Endothelial cell of umbilical vein (primary cell): ENCODE measurements at regions not wholly inside any gene's neighbourhood (a gene's known extent, or its start where the extent isn't known, plus 50 kb on each side); places are given as distances from the start of the nearest gene placed in this dataset.

Experiments used
- BruUV-seq: library from RNA; stranded (reverse); fragments of 400-500 nt; replicated peaks from 2 replicates; lab custom pipeline; 2021; lab: Mats Ljungman, UMichigan
- CTCF ChIA-PET: fragments of 300-600, 350-600 bp; sonication (Branson Sonifier 250); formaldehyde crosslinking; loops from one replicate; lab custom pipeline; 2021; ENCODE audit warnings: antibody characterized with exemption, inconsistent platforms; lab: Charles Lee
- POLR2A ChIA-PET: fragments of 300-600, 350-600 bp; sonication (Branson Sonifier 250); formaldehyde crosslinking; loops from one replicate; lab custom pipeline; 2021; ENCODE audit warnings: antibody characterized with exemption, inconsistent platforms; lab: Charles Lee
- DNase-seq: peaks from one replicate; pipeline ENCODE4 v3.0.0-alpha.2; 2011; ENCODE audit warnings: low read depth, low spot score
- FAIRE-seq: peaks from 2 replicates; lab custom pipeline; 2011; peaks lifted over from hg19 to GRCh38; lab: Jason Lieb, UNC
- H2AFZ ChIP-seq: 2 replicates; pipeline ENCODE4 v1.6.0; 2012; ENCODE audit warnings: low read depth, low read length, control low read depth, inconsistent platforms
- H3K27ac ChIP-seq: 2 replicates; pipeline ENCODE4 v1.5.1; 2011; ENCODE audit warnings: low read depth, mild to moderate bottlenecking, control low read depth, low read length, moderate library complexity; ENCODE audit not compliant: insufficient read depth
- H3K27me3 ChIP-seq, 2 experiments: 2 replicates each; pipeline versions ENCODE4 v1.6.0 to v1.6.1; 2011; ENCODE audit warnings: low read length in 2 of 2, mixed read lengths in 1 of 2; ENCODE audit not compliant: control insufficient read depth in 2 of 2, insufficient read depth in 2 of 2
- H3K36me3 ChIP-seq, 2 experiments: 2 replicates in 1 of 2; 3 replicates in 1 of 2; pipeline ENCODE4 v1.5.1; 2011; ENCODE audit warnings: low read length in 2 of 2, mild to moderate bottlenecking in 1 of 2, moderate library complexity in 1 of 2; ENCODE audit not compliant: control insufficient read depth in 2 of 2, insufficient read depth in 2 of 2; ENCODE audit errors: extremely low read depth in 1 of 2
- H3K4me1 ChIP-seq: 3 replicates; pipeline ENCODE4 v1.5.1; 2011; ENCODE audit warnings: mild to moderate bottlenecking, low read length; ENCODE audit not compliant: control insufficient read depth, insufficient read depth; ENCODE audit errors: extremely low read depth
- H3K4me2 ChIP-seq: 2 replicates; pipeline ENCODE4 v1.6.1; 2011; ENCODE audit warnings: low read length, control low read depth, mixed read lengths; ENCODE audit not compliant: insufficient read depth
- H3K4me3 ChIP-seq, 3 experiments: fragments of 200-600 bp in 1 of 3; sonication (generic), shearing (Covaris generic) in 1 of 3; replicated peaks in 1 of 3; 2 replicates each; pipeline ENCODE4 v1.5.1; 2011 to 2016; ENCODE audit warnings: control low read depth in 3 of 3, low read length in 3 of 3, mild to moderate bottlenecking in 2 of 3, inconsistent platforms in 1 of 3, low read depth in 1 of 3, moderate library complexity in 1 of 3; ENCODE audit not compliant: insufficient read depth in 1 of 3
- H3K79me2 ChIP-seq: 2 replicates; pipeline ENCODE4 v1.6.0; 2012; ENCODE audit warnings: low read length, inconsistent platforms; ENCODE audit not compliant: control insufficient read depth, insufficient read depth
- H3K9ac ChIP-seq: replicated peaks from 2 replicates; pipeline ENCODE3; 2011; ENCODE audit warnings: low read length, control low read depth; ENCODE audit not compliant: insufficient read depth; ENCODE audit errors: extremely low read depth
- H3K9me1 ChIP-seq: replicated peaks from 3 replicates; pipeline ENCODE4 v1.6.0; 2011; ENCODE audit warnings: mild to moderate bottlenecking, low read length; ENCODE audit not compliant: control insufficient read depth, insufficient read depth; ENCODE audit errors: extremely low read depth
- H3K9me3 ChIP-seq: replicated peaks from 2 replicates; pipeline ENCODE4 v1.5.1; 2012; ENCODE audit warnings: low read length, inconsistent platforms; ENCODE audit not compliant: control insufficient read depth, insufficient read depth
- H4K20me1 ChIP-seq: replicated peaks from 2 replicates; pipeline ENCODE3; 2011; ENCODE audit warnings: mild to moderate bottlenecking, low read length; ENCODE audit not compliant: control insufficient read depth, insufficient read depth; ENCODE audit errors: extremely low read depth
- EZH2 ChIP-seq: IDR thresholded peaks from 2 replicates; pipeline ENCODE4 v1.6.1; 2012; ENCODE audit warnings: borderline replicate concordance, low read depth, mild to moderate bottlenecking, moderate library complexity, low read length, inconsistent platforms; ENCODE audit not compliant: severe bottlenecking
- FOS ChIP-seq: IDR thresholded peaks from 2 replicates; pipeline ENCODE4 v1.6.1; 2011; ENCODE audit warnings: mild to moderate bottlenecking, low read length, moderate library complexity, borderline replicate concordance; ENCODE audit not compliant: insufficient read depth
- GATA2 ChIP-seq: IDR thresholded peaks from 2 replicates; pipeline ENCODE4 v1.7.0; 2011; ENCODE audit warnings: low read depth, mild to moderate bottlenecking, moderate library complexity, mixed read lengths, low read length; ENCODE audit not compliant: insufficient read length, insufficient read depth
- JUN ChIP-seq: IDR thresholded peaks from 2 replicates; pipeline ENCODE4 v1.6.1; 2011; ENCODE audit warnings: borderline replicate concordance, low read depth; ENCODE audit not compliant: insufficient read length, insufficient read depth
- MAX ChIP-seq: IDR thresholded peaks from 2 replicates; pipeline ENCODE4 v1.6.1; 2011; ENCODE audit not compliant: insufficient read depth, insufficient read length
- MYC ChIP-seq: IDR thresholded peaks from one replicate; pipeline ENCODE4 v1.6.1; 2011; ENCODE audit warnings: mild to moderate bottlenecking, low read depth, low read length
- POLR2A ChIP-seq: IDR thresholded peaks from 2 replicates; pipeline ENCODE4 v1.6.1; 2012; ENCODE audit warnings: low read depth, mild to moderate bottlenecking, control low read depth, low read length
- POLR2AphosphoS5 ChIP-seq: IDR thresholded peaks from 2 replicates; pipeline ENCODE4 v1.6.1; 2012; ENCODE audit warnings: low read depth, mild to moderate bottlenecking, control low read depth, low read length, moderate library complexity; ENCODE audit not compliant: insufficient read depth
- dilution Hi-C: fragments of 300-500 bp; cut with MboI; formaldehyde crosslinking; loops from one replicate; pipeline ENCODE4 v1.15.0; 2019; ENCODE audit warnings: low sequenced_read_pairs; ENCODE audit not compliant: extremely low pct_ligation_motif_present
- intact Hi-C: fragments of 100-400 bp; cut with micrococcal nuclease; formaldehyde crosslinking; loops from one replicate; pipeline ENCODE4 v1.10.0; 2022
- TF ChIP-seq, protein P1 (sequence below), 2 donors: IDR thresholded peaks; 1 replicate in 1 of 2; 2 replicates in 1 of 2; pipeline ENCODE4 v1.5.1; 2011; ENCODE audit warnings: low read length in 2 of 2, mild to moderate bottlenecking in 2 of 2, moderate library complexity in 2 of 2, control low read depth in 1 of 2, inconsistent platforms in 1 of 2, low read depth in 1 of 2; ENCODE audit not compliant: insufficient read depth in 1 of 2; ENCODE audit errors: extremely low read depth in 1 of 2

DNA sequence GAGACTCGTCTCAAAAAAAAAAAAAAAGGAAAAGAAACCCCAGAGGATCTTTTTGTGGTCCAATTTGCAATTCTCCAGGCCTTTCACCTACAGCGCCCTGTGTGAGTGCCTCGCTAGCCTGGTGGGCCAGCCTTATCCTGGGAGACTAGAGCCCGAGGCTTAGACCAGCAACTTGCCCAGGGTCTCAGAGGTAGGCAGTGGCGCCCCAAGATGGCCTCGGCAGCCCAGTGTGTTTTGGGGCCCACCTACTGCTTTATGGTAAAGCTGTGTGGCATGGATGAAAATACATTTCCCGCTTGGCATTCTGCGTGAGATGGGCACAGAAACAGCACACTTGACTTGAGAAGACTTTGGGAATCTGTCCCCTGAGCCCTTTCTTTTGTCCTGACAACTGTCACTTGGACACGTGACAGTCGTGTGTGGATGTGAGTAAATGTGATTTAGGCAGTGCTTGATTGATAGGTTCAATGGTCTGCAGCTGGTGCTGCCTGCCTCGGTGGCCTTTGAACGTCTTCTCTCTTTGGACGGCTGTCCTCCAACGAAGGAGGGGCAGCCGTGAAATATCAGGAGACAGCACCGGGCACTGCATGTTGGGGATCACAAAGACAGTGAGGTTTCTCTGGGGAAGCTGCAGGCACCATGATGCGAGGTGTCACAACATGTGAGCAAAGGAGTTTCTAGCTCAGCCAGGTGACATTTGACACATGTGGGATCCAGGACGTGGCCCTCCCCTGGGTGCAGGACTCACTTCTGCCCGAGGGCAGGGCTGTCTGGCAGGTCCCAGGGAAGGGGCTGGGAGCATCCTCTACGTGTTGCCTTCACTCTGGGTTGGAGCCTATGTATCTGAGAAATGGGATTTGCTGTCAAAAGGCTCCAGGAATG is 209.5 kb upstream of the TWIST2 start:
- Histone ChIP-seq H3K9me1 (no peaks in the 10 kb centered on the region), H3K79me2 (no peaks in the 10 kb centered on the region), H3K9ac (no peak overlapping the region), H2AFZ (no peak overlapping the region), H3K9me3 (no peaks in the 10 kb centered on the region), H3K27ac (no peak overlapping the region), H4K20me1 (no peaks in the 10 kb centered on the region), H3K4me2 (no peak overlapping the region), H3K36me3 (no peaks in the 10 kb centered on the region), H3K4me3 (no peak overlapping the region), H3K27me3 (no peaks in the 10 kb centered on the region), H3K4me1 (no peaks in the 10 kb centered on the region)
- dilution Hi-C loops (no loop called here), intact Hi-C loops (no loop called here)
- DNase-seq (no peak), FAIRE-seq (no peak)
- BruUV-seq = no TSS peak
- TF ChIP-seq POLR2AphosphoS5 (no peak), FOS (no peak), EZH2 (no peak), MYC (no peak), MAX (no peak), POLR2A (no peak), JUN (no peak), GATA2 (no peak)
- TF ChIP-seq, protein P1, sequence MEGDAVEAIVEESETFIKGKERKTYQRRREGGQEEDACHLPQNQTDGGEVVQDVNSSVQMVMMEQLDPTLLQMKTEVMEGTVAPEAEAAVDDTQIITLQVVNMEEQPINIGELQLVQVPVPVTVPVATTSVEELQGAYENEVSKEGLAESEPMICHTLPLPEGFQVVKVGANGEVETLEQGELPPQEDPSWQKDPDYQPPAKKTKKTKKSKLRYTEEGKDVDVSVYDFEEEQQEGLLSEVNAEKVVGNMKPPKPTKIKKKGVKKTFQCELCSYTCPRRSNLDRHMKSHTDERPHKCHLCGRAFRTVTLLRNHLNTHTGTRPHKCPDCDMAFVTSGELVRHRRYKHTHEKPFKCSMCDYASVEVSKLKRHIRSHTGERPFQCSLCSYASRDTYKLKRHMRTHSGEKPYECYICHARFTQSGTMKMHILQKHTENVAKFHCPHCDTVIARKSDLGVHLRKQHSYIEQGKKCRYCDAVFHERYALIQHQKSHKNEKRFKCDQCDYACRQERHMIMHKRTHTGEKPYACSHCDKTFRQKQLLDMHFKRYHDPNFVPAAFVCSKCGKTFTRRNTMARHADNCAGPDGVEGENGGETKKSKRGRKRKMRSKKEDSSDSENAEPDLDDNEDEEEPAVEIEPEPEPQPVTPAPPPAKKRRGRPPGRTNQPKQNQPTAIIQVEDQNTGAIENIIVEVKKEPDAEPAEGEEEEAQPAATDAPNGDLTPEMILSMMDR (IDR thresholded peaks at IDR 0.05; ENCODE audit: extremely low read depth in 1 of 2, insufficient read depth in 1 of 2, low read depth in 1 of 2, low read length in 2 of 2) = no peak
- CTCF ChIA-PET = no interaction called here
- POLR2A ChIA-PET = no interaction called here
